Breast epithelium (tissue), 4 donors: ENCODE measurements at regions not wholly inside any gene's neighbourhood (a gene's known extent, or its start where the extent isn't known, plus 50 kb on each side); places are given as distances from the start of the nearest gene placed in this dataset.

Experiments
- DNase-seq, 2 donors: peaks; one replicate each; pipeline ENCODE4 v3.0.0-alpha.2; 2019; ENCODE audit warnings: low spot score in 2 of 2
- H3K27ac ChIP-seq, 2 donors: fragments of 200-600 bp; sonication (generic) in 1 of 2; one replicate each; pipeline ENCODE4 v1.5.1; 2016 to 2019; ENCODE audit warnings: mild to moderate bottlenecking in 1 of 2
- H3K27me3 ChIP-seq, 2 donors: fragments of 200-600 bp; sonication (generic) in 1 of 2; one replicate each; pipeline versions ENCODE4 v1.5.1 to v1.6.0; 2017 to 2019; ENCODE audit warnings: control low read depth in 1 of 2, mild to moderate bottlenecking in 1 of 2
- H3K36me3 ChIP-seq: fragments of 200-600 bp; one replicate; pipeline ENCODE4 v1.5.1; 2019
- H3K4me1 ChIP-seq, 2 donors: fragments of 200-600 bp; sonication (generic); one replicate each; pipeline ENCODE4 v1.5.1; 2016 to 2019; ENCODE audit warnings: control low read depth in 1 of 2
- H3K4me3 ChIP-seq, 3 donors: fragments of 200-600 bp; sonication (generic); 1 replicate in 2 of 3; 2 replicates in 1 of 3; pipeline ENCODE4 v1.5.1; 2016 to 2019; ENCODE audit warnings: mild to moderate bottlenecking in 3 of 3, moderate library complexity in 2 of 3
- H3K9me3 ChIP-seq, 2 donors: fragments of 200-600 bp; sonication (generic) in 1 of 2; one replicate each; pipeline ENCODE4 v1.5.1; 2016 to 2019; ENCODE audit warnings: control low read depth in 1 of 2
- CTCF ChIP-seq, 3 donors: fragments of 450-650 bp; IDR thresholded peaks; one replicate each; pipeline ENCODE4 v1.5.1; 2016 to 2017; ENCODE audit warnings: antibody characterized with exemption in 3 of 3, mild to moderate bottlenecking in 3 of 3, moderate library complexity in 3 of 3
- POLR2A ChIP-seq: fragments of 450-650 bp; IDR thresholded peaks from one replicate; pipeline ENCODE4 v1.6.1; 2016; ENCODE audit warnings: antibody characterized with exemption, mild to moderate bottlenecking, moderate library complexity
- POLR2AphosphoS5 ChIP-seq, 3 donors: sonication (generic); formaldehyde crosslinking; IDR thresholded peaks; one replicate each; pipeline ENCODE4 v1.6.1; 2017; ENCODE audit warnings: antibody characterized with exemption in 3 of 3
- intact Hi-C: fragments of 100-400 bp; cut with DNase I; formaldehyde crosslinking; loops from one replicate; pipeline ENCODE4 v1.15.1; 2023; ENCODE audit warnings: low total_unique reads

- Histone ChIP-seq H3K9me3 (no peaks in the 10 kb centered on the region), H3K27me3 (no peaks in the 10 kb centered on the region), H3K36me3 (no peaks in the 10 kb centered on the region), H3K4me3 (no peak overlapping the region), H3K4me1 (peaks cover 0 to 5% of the 10 kb centered on the region in 2 donors), H3K27ac (no peak overlapping the region)
- no peak for DNase-seq
- no peak for TF ChIP-seq POLR2AphosphoS5 (IDR thresholded peaks at IDR 0.05)
- intact Hi-C loops = no loop called here
Measured at GRCh38 chr2:19806591-19806990, 95.2 kb downstream of the TTC32 start.

GRCh38 chr2:19806131-19806530, 95.7 kb downstream of the TTC32 start:
- Histone ChIP-seq H3K27ac (no peak overlapping the region), H3K27me3 (no peaks in the 10 kb centered on the region)

GRCh38 chr2:19805266-19805665, 96.5 kb downstream of the TTC32 start:
- H3K4me1 ChIP-seq = peaks cover 0 to 5% of the 10 kb centered on the region in 2 donors

More at GRCh38 chr2:19806131-19806530, 95.7 kb downstream of the TTC32 start:
- H3K9me3 ChIP-seq = no peaks in the 10 kb centered on the region
- TF ChIP-seq CTCF (IDR thresholded peaks at IDR 0.05) (no peak), POLR2A (no peak), POLR2AphosphoS5 (IDR thresholded peaks at IDR 0.05) (no peak)
- DNase-seq = no peak
- intact Hi-C loops = no loop called here
- peaks cover 0 to 5% of the 10 kb centered on the region in 2 donors for H3K4me1 ChIP-seq
- no peaks in the 10 kb centered on the region for H3K36me3 ChIP-seq
- no peak overlapping the region for H3K4me3 ChIP-seq

GRCh38 chr2:19804639-19805260, 97.0 kb downstream of the TTC32 start:
- no peak for DNase-seq
- no peaks in the 10 kb centered on the region for H3K9me3 ChIP-seq
- intact Hi-C loops = no loop called here

More at GRCh38 chr2:19805266-19805665, 96.5 kb downstream of the TTC32 start:
- H3K27me3 ChIP-seq = no peaks in the 10 kb centered on the region
- H3K9me3 ChIP-seq = no peaks in the 10 kb centered on the region
- H3K4me3 ChIP-seq = no peak overlapping the region
- no peak for DNase-seq
- intact Hi-C loops = no loop called here
- TF ChIP-seq POLR2AphosphoS5 (IDR thresholded peaks at IDR 0.05) (no peak), CTCF (IDR thresholded peaks at IDR 0.05) (no peak), POLR2A (no peak)
- H3K36me3 ChIP-seq = no peaks in the 10 kb centered on the region
- no peak overlapping the region for H3K27ac ChIP-seq

GRCh38 chr2:19802086-19802841, 99.5 kb downstream of the TTC32 start:
- H3K27ac ChIP-seq = no peak overlapping the region
- H3K4me1 ChIP-seq = peaks cover 0 to 5% of the 10 kb centered on the region in 2 donors
- intact Hi-C loops = no loop called here
- no peak for TF ChIP-seq POLR2AphosphoS5 (IDR thresholded peaks at IDR 0.05)
- TF ChIP-seq POLR2A = no peak
- no peak for TF ChIP-seq CTCF (IDR thresholded peaks at IDR 0.05)
- H3K4me3 ChIP-seq = no peak overlapping the region
- no peaks in the 10 kb centered on the region for H3K36me3 ChIP-seq
- DNase-seq = no peak
- no peaks in the 10 kb centered on the region for H3K27me3 ChIP-seq
- H3K9me3 ChIP-seq = no peaks in the 10 kb centered on the region

More at GRCh38 chr2:19804639-19805260, 97.0 kb downstream of the TTC32 start:
- TF ChIP-seq POLR2AphosphoS5 (IDR thresholded peaks at IDR 0.05) = no peak
- no peak for TF ChIP-seq CTCF (IDR thresholded peaks at IDR 0.05)
- TF ChIP-seq POLR2A = no peak
- Histone ChIP-seq H3K27me3 (no peaks in the 10 kb centered on the region), H3K36me3 (no peaks in the 10 kb centered on the region), H3K27ac (no peak overlapping the region), H3K4me3 (no peak overlapping the region), H3K4me1 (peaks cover 0 to 5% of the 10 kb centered on the region in 2 donors)
